WI38 (cell line): ENCODE measurements at regions not wholly inside any gene's neighbourhood (a gene's known extent, or its start where the extent isn't known, plus 50 kb on each side); places are given as distances from the start of the nearest gene placed in this dataset.

Experiments used
- H3K4me3 ChIP-seq: 2 replicates; pipeline ENCODE4 v1.5.1; 2011; ENCODE audit warnings: low read depth, mild to moderate bottlenecking, control low read depth, low read length
- TF ChIP-seq, protein P1 (sequence below): IDR thresholded peaks from 2 replicates; pipeline ENCODE4 v1.5.1; 2012; ENCODE audit warnings: low read depth, mild to moderate bottlenecking, control low read depth, low read length

DNA sequence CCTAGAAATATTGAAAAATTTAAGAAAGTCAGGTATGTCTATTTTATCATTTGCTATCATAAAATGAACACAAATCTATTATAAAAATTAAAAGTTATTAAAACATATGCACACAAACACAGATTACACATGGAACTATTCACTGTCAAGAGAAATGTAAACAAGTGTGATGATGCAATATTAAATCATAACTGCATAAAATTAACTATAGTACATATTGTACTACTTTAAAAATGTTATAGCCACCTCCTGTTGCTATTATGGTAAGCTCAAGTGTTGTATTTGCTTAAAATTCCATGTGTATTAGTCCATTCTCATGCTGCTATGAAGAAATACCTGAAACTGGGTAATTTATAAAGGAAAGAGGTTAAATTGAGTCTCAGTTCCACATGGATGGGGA is 54.7 kb upstream of the CMC1 start:
- TF ChIP-seq, protein P1, sequence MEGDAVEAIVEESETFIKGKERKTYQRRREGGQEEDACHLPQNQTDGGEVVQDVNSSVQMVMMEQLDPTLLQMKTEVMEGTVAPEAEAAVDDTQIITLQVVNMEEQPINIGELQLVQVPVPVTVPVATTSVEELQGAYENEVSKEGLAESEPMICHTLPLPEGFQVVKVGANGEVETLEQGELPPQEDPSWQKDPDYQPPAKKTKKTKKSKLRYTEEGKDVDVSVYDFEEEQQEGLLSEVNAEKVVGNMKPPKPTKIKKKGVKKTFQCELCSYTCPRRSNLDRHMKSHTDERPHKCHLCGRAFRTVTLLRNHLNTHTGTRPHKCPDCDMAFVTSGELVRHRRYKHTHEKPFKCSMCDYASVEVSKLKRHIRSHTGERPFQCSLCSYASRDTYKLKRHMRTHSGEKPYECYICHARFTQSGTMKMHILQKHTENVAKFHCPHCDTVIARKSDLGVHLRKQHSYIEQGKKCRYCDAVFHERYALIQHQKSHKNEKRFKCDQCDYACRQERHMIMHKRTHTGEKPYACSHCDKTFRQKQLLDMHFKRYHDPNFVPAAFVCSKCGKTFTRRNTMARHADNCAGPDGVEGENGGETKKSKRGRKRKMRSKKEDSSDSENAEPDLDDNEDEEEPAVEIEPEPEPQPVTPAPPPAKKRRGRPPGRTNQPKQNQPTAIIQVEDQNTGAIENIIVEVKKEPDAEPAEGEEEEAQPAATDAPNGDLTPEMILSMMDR, result no peak
- H3K4me3 ChIP-seq, result no peak overlapping the region

DNA sequence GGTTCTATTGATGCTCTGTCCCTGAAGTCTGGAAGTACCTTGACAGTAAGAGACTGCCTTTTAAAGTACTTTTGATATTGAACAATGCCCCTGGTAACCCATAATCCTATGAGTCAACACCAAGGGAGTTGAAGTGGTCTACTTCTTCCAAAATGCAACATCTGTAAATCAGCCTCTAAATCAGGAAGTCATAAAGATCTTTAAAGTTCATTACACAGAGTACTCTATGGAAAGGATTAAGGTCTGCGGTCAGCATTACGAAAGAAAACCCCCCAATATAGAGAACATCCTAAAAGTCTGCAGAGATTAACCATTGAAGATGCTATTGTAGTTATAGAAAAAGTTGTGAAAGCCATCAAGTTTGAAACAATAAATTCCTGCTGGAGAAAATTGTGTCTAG is 52.7 kb upstream of the CMC1 start:
- TF ChIP-seq, protein P1, result no peak
- no peak overlapping the region for H3K4me3 ChIP-seq

DNA sequence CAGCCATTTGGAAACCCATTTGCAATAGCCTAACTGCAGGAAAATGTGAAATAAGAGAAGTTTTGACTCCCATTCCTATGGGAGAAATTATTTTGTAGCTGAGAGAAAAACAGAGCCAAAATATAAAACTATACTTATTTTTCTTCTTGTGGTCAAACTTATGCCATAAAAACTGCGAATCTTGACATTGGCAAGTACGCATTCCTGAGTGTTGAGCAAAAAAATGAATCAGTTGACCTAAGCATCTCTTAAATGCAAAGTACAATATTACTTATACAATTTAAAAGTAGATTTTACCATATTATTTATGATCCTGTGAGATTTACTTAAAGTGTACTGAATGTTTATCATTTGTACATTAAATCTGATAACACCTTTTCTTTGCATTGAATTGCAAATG is 50.1 kb upstream of the CMC1 start:
- TF ChIP-seq, protein P1, result no peak
- no peak overlapping the region for H3K4me3 ChIP-seq
